K562 (cell line): ENCODE measurements at regions not wholly inside any gene's neighbourhood (a gene's known extent, or its start where the extent isn't known, plus 50 kb on each side); places are given as distances from the start of the nearest gene placed in this dataset.

ENCODE experiments used
- CBX1 ChIP-seq: sonication (generic); IDR thresholded peaks from 2 replicates; pipeline ENCODE4 v1.6.1; 2016; ENCODE audit warnings: antibody characterized with exemption, low read depth, mild to moderate bottlenecking
- CGGBP1 ChIP-seq: fragments of 250-450 bp; sonication (Bioruptor Pico); IDR thresholded peaks from 2 replicates; pipeline ENCODE4 v1.9.0; 2021; ENCODE audit warnings: mild to moderate bottlenecking
- CTCF ChIP-seq, 3 experiments: IDR thresholded peaks in 2 of 3; conservative IDR thresholded peaks in 1 of 3; 2 replicates each; pipeline ENCODE4 v1.5.1; 2011 to 2012; ENCODE audit warnings: low read length in 3 of 3, mild to moderate bottlenecking in 3 of 3, control low read depth in 2 of 3, improper control_type of control experiment in 1 of 3, inconsistent platforms in 1 of 3, low read depth in 1 of 3, mixed read lengths in 1 of 3, moderate library complexity in 1 of 3; ENCODE audit not compliant: insufficient read depth in 2 of 3
- EWSR1 ChIP-seq: fragments of 450-650 bp; IDR thresholded peaks from 2 replicates; pipeline ENCODE4 v1.6.1; 2018; ENCODE audit warnings: borderline replicate concordance, mild to moderate bottlenecking, low read depth, moderate library complexity; ENCODE audit not compliant: partially characterized antibody
- KLF1 ChIP-seq: fragments of 450-650 bp; IDR thresholded peaks from 2 replicates; pipeline ENCODE4 v1.6.1; 2016; ENCODE audit warnings: missing genetic modification characterization, missing compliant biosample characterization
- MCM3 ChIP-seq: fragments of 450-650 bp; IDR thresholded peaks from 2 replicates; pipeline ENCODE4 v1.6.1; 2016
- PRMT5 ChIP-seq: sonication (generic); formaldehyde crosslinking; IDR thresholded peaks from 2 replicates; pipeline ENCODE4 v1.5.0; 2020; ENCODE audit warnings: missing genetic modification reagents
- RBBP5 ChIP-seq: fragments of 200-600 bp; sonication (generic); IDR thresholded peaks from 2 replicates; pipeline ENCODE4 v1.6.1; 2012; ENCODE audit warnings: borderline replicate concordance, mild to moderate bottlenecking, low read length, control low read depth, inconsistent platforms; ENCODE audit not compliant: insufficient read depth, poor library complexity, severe bottlenecking
- SAFB ChIP-seq: fragments of 200-400 bp; formaldehyde crosslinking; IDR thresholded peaks from 2 replicates; pipeline ENCODE4 v1.6.1; 2017; ENCODE audit warnings: low read depth, low read length, borderline replicate concordance
- TFAP4 ChIP-seq: sonication (generic); formaldehyde crosslinking; IDR thresholded peaks from 2 replicates; pipeline ENCODE4 v1.8.0; 2022; ENCODE audit warnings: missing genetic modification reagents, mild to moderate bottlenecking, moderate library complexity, borderline replicate concordance
- ZNF146 ChIP-seq: IDR thresholded peaks from one replicate; pipeline ENCODE4 v1.6.1; 2018; ENCODE audit warnings: missing compliant biosample characterization; ENCODE audit not compliant: unreplicated experiment
- ZNF395 ChIP-seq: fragments of 200-800 bp; sonication (Bioruptor generic); IDR thresholded peaks from 2 replicates; pipeline ENCODE4 v1.6.1; 2017; ENCODE audit warnings: missing genetic modification characterization, missing compliant biosample characterization

GRCh38 chr20:10837901-10838300 is 164.1 kb upstream of the JAG1 start (continued):
- TF ChIP-seq SAFB (no peak), MCM3 (no peak), TFAP4 (CRISPR knock-in tag) (no peak), EWSR1 (no peak), CTCF (IDR thresholded peaks at IDR 0.05 in 2 of 3, conservative IDR thresholded peaks at IDR 0.05 in 1 of 3; ENCODE audit: insufficient read depth in 2 of 3, low read depth in 1 of 3, low read length in 3 of 3) (no peak), ZNF146 (no peak), RBBP5 (no peak), KLF1 (no peak), PRMT5 (CRISPR knock-in tag) (no peak), CBX1 (no peak), ZNF395 (no peak), CGGBP1 (CRISPR knock-in tag) (no peak)
